ENCODE measurements at regions not wholly inside any gene's neighbourhood (a gene's known extent, or its start where the extent isn't known, plus 50 kb on each side); places are given as distances from the start of the nearest gene placed in this dataset.

DNA sequence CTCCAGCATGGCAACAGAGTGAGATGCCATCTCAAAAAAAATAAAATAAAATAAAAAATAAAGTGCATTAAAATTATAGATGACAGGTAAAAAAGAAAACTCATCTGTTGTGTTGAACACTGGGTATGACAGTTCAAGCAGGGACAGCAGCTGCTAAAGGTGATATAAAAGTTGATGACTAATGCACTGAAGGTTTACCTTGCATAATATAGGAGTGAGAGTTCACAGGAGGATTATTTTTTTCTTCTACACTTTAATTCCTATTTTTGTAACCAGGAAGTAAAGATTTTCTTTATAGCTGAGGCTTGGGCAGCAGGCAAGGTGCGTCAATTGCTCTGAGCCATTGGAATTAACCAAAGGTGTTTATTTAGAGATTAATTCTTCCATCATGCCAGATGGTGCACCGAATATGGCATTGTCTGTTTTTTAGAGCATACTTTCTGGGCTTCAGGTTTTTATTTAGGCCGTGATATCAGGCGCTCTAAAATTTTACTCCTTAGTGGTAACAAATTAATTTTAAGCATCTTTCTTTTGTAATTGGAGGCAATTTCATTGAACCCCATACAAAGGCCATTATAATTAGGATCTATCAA lies 337.0 kb upstream of the SLC10A2 start:
- TF ChIP-seq ZNF274 (IDR thresholded peaks at IDR 0.05; ENCODE audit: low read depth, low read length), result no peak
- no peak overlapping the region for H3K4me3 ChIP-seq (ENCODE audit: low read length)

DNA sequence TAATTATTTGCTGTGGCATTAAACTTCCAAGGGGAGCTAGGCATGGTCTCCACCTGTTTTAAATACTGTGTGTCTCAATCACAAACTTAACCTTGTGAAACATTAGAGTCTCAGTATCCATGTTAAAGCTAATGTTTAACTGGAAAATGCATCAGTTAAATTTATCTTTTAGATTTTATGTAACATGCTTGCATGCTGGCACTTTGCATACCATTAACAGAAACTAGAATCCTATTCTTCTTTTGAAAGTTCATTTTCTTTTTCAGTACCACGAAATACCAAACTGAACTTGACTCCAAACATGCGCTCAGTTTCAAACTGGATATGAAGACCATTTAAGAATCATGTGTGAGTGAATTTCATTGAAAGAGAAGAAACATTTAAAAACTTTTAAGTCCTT lies 328.9 kb upstream of the SLC10A2 start:
- no peak for TF ChIP-seq ZNF274 (IDR thresholded peaks at IDR 0.05; ENCODE audit: low read depth, low read length)
- H3K4me3 ChIP-seq (ENCODE audit: low read length), result no peak overlapping the region

DNA sequence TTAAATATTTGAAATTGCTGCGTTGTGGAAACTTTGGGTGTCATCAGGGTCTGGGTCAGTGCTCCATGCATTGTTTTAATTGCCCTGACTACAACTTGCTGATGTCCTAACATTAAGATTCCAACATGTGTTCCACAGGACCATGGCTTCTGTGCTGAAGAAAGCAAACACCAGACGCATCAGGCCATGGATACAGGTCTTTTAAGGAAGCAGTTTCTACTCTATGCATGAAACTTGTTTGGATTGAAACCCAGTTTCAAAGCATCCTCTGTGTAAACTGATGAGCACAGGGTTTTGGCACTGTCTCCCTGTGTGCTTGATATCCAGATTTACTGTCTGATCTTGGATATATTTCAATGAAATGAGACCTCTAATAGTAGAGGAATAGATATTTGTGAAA lies 328.4 kb upstream of the SLC10A2 start:
- H3K4me3 ChIP-seq (ENCODE audit: low read length), result no peak overlapping the region

DNA sequence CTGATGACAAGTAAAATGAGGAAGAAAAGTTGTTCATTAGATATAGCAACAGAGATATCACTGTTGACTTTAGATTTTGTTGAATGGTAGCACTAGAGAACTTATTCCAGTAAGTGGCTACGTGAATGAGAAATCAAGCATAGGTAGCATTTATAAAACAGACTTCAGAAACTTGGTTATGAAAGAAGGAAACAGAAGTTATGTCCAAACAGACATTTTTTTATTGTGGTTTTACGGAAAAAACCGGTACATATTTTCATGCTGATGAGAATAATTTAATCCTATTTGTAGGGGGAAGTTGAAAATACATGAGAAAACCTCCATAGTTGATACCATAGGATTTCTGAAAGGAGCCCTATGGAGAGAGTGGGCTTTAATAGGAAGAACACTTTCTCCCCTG lies 325.7 kb upstream of the SLC10A2 start:
- TF ChIP-seq ZNF274 (IDR thresholded peaks at IDR 0.05; ENCODE audit: low read depth, low read length), result no peak
- H3K4me3 ChIP-seq (ENCODE audit: low read length), result no peak overlapping the region

More for the DNA sequence above, 328.4 kb upstream of the SLC10A2 start:
- TF ChIP-seq ZNF274 (IDR thresholded peaks at IDR 0.05; ENCODE audit: low read depth, low read length), result no peak

DNA sequence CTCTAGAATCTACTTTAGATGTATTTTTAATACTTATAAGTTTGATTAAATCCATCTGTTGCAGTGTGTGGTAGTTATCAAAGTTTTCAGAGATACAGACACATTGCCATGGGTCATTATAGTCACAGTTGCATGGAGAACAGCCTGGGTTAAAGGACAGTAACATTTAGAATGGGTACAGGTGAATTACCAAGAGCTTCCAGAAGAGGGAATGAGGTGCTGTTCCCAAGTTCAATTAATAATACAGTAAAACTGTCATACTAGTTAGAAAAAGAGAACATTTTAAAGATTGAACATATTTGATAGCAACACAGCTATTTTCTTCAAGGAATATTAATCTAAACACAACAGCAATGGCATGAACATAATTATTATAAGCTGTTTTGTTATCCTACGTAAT lies 322.6 kb upstream of the SLC10A2 start:
- TF ChIP-seq ZNF274 (IDR thresholded peaks at IDR 0.05; ENCODE audit: low read depth, low read length), result no peak

DNA sequence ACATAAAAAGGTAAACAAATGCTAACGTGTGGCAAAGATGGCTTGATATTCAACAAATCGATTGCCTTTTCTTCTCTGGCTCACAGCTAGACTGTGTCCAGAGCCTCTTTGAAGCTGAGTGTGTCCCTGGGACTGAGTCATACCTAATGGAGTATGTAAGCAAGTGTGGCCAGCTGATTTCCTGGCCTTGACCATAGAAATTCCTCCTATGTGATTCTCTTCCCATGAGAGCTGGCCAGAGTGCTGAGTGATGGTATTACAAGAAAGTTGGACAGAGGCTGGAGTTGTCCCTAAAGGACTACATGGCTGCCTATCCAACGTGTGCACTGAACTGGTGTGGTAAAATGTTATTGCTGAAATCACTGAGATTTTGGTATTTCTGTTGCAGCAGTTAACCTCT lies 320.1 kb upstream of the SLC10A2 start:
- no peak for TF ChIP-seq ZNF274 (IDR thresholded peaks at IDR 0.05; ENCODE audit: low read depth, low read length)
- H3K4me3 ChIP-seq (ENCODE audit: low read length), result no peak overlapping the region

More for the DNA sequence above, 322.6 kb upstream of the SLC10A2 start:
- no peak overlapping the region for H3K4me3 ChIP-seq (ENCODE audit: low read length)

DNA sequence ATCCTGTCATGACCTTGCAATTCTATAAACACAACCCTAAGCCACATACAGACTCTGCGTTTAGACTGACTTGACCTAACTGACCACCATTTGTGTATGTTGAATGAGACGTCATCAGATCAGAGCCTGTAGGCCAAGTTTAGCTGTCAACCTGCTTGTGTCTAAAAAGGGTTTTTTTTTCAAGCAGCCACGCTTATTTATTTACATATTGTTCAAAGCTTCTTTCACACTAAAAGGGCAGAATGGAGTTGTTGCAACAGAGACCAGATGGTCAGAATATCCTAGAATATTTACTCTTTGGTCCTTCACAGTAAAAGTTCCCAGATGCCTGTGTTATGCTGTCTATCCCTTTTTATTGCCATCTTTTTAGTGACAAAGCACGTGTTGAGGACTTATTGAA lies 307.7 kb upstream of the SLC10A2 start:
- no peak for TF ChIP-seq ZNF274 (IDR thresholded peaks at IDR 0.05; ENCODE audit: low read depth, low read length)
- H3K4me3 ChIP-seq (ENCODE audit: low read length), result no peak overlapping the region

DNA sequence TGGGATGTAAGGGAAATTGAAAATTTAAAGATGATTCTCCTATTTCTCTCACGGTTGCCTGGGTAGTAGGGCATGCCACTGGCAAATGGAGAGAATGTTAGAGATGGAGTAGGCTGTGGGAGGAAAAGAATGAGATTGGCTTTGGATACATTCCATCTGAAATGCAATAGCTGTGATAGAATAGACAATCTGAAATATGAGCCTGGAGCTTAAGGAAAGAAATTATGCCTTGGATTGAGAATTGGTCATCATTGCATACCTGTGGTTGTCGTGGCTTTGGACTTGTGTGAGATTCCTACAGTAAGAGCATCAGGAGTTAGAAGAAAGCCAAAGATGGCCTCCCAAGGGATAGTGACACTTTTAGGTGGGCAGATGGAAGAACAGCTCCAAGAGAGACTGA lies 305.1 kb upstream of the SLC10A2 start:
- no peak overlapping the region for H3K4me3 ChIP-seq (ENCODE audit: low read length)
- TF ChIP-seq ZNF274 (IDR thresholded peaks at IDR 0.05; ENCODE audit: low read depth, low read length), result no peak

DNA sequence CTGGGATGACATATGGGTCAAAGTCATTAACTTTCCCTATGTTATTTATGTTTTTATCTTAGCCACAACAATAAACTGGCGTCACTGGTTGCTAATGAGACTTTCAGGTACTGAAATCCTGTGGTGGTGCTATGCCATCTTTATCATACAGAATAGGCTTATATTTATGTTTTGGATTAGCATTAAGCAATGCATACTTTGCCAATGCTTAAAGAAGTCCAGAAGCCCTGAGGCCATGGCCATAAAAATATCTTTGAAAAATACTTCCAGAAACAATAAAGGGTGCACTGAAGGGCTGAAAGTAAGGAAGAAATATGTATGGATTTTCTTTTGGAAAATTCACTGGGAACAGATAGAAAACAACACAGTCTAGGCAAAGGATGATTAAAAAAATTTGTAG lies 304.6 kb upstream of the SLC10A2 start:
- TF ChIP-seq ZNF274 (IDR thresholded peaks at IDR 0.05; ENCODE audit: low read depth, low read length), result no peak
- no peak overlapping the region for H3K4me3 ChIP-seq (ENCODE audit: low read length)

DNA sequence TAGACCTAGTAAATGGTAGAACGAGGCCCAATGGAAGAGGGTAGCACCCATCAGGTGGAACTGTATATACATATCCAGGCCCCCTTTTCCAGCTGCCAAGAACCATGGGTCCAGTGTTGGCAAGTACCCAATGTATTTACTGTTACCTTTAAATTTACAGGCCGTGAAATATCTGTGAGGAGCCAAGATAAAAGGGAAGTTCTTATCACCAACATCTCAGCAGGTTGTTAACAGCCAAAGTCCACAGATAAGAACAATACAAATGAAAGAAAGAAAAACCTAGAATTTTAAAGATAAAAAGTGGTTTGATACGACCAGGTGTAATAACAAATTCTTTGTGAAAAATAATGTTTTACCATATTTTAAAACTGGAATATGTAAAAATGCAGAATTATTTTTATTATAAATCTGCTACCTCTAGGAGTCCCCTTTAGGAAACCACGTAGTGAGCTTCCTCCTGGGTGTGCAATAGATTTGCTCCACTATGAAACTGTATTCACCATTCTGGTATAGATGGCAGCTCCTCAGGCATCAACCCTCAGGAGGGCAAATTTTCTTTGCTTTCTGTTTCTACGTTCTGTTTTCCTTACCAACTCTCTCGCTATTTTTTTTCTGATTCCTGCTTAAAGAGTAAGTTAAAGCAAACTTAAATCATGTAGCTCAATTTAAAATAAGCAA lies 292.2 kb upstream of the SLC10A2 start:
- no peak for TF ChIP-seq ZNF274 (IDR thresholded peaks at IDR 0.05; ENCODE audit: low read depth, low read length)
- no peak overlapping the region for H3K4me3 ChIP-seq (ENCODE audit: low read length)

DNA sequence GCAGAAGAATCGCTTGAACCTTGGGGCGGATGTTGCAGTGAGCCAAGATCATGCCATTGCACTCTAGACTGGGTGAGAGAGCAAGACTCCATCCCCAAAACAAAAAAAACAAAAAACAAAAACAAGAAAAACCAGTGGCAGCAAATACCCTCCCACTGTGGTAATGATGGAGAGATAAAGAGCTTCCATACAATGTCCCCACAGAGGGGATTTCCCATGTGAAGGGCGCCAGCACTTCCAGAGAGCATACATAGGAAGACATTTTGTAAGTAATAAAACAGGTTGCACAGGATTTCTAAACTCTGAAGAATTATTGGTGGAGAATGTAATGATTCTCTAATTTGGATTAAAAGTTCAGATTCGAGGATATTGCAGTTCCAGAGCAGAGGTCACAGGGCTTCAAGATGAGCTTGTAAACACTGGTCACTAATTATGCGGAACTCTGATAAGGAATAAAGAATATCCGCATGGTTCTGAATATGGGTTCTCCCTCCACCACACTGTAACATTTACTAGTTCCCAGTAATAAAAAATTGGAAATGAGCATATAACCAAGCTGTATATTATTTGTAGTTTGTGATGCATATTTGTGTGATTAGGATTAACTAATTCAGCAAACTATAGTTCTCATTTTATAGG lies 290.1 kb upstream of the SLC10A2 start:
- no peak for TF ChIP-seq ZNF274 (IDR thresholded peaks at IDR 0.05; ENCODE audit: low read depth, low read length)

DNA sequence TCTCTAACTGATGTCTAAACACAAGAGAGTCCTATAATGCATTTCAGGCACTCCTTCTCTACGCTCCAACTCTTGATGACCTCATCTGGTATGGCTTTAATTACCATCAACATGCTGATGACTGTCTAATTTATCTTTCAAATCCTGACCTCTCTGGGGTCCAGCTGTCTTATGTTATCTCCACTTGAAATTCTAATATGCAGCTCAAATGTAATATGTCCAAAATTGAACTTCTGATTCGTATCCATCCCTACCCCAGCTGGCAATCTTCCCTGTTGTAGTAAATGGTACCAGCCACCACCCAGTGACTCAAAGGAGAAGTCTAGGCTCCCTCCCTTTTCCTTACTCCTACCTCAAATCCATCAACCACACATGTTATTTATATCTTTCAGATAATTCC lies 288.0 kb upstream of the SLC10A2 start:
- no peak overlapping the region for H3K4me3 ChIP-seq (ENCODE audit: low read length)
- TF ChIP-seq ZNF274 (IDR thresholded peaks at IDR 0.05; ENCODE audit: low read depth, low read length), result no peak

More for the DNA sequence above, 290.1 kb upstream of the SLC10A2 start:
- no peak overlapping the region for H3K4me3 ChIP-seq (ENCODE audit: low read length)

DNA sequence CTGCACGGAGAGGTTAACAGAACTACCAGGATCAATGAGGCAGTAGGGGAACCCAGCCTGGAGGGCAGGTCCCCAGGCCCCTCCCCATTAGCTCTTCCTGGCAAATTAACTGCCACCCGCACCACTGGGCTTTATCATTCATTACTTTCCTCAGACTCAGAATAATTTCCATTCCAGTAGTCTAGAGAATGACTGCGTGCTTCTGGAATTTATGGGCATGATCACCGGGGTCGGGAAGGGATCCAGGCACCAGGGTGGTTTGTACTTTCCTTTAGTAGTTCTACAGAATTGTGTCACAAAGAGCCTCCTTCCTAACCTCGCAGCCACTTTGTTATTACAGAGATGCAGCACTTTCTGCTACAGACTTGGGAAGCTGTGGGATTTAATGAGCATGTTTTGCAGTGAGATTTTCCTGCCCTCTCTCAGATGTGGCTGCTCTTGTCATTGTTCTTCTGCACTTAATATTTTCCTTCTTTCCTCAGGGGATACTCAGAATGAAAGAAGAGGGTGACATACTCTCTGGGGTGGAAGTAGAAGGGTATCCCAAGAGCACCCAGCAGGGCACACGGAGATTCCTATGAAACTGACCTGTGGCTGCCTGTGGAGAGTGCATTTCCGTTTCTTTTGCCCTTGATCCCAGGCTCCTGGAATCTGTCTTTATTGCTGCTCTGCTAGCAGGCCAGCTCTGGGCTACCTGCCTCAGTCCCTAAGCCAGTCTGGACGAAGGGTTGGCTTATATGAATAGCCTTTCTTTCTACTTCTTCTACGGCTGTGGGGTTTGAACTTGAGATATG lies 285.0 kb upstream of the SLC10A2 start:
- TF ChIP-seq ZNF274 (IDR thresholded peaks at IDR 0.05; ENCODE audit: low read depth, low read length), result no peak
- H3K4me3 ChIP-seq (ENCODE audit: low read length), result no peak overlapping the region

DNA sequence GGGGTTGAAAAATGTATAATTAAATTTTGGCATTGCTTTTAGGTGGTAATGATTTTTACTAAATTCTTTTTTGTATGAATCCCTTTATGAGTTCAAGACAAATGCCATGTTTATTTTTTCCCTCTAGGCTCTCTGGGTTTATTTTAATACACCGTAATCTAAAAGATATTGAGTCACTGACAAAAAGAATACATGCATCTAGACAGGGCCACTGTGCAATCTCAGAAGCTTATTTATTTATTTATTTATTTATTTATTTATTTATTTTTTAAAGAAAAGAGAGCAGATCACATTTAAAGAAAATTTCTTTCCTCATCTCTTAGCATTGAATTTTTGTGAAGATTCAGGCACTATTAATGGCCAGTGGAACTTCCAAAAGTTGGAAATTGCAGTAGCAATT lies 283.9 kb upstream of the SLC10A2 start:
- no peak overlapping the region for H3K4me3 ChIP-seq (ENCODE audit: low read length)
- no peak for TF ChIP-seq ZNF274 (IDR thresholded peaks at IDR 0.05; ENCODE audit: low read depth, low read length)

Measured in GM08714 (cell line).